MM.1S (cell line): ENCODE measurements at regions not wholly inside any gene's neighbourhood (a gene's known extent, or its start where the extent isn't known, plus 50 kb on each side); places are given as distances from the start of the nearest gene placed in this dataset.

Experiments
- DNase-seq: peaks from one replicate; pipeline ENCODE4 v3.0.0-alpha.2; 2015
- H2AFZ ChIP-seq: fragments of 300-600 bp; sonication (generic); 2 replicates; pipeline ENCODE4 v1.6.0; 2016; ENCODE audit warnings: antibody characterized with exemption, low read length
- H3F3A ChIP-seq: fragments of 300-600 bp; sonication (generic); 2 replicates; pipeline ENCODE4 v1.6.1; 2016; ENCODE audit warnings: mild to moderate bottlenecking, antibody characterized with exemption, low read length, moderate library complexity, mixed read lengths; ENCODE audit not compliant: insufficient read depth
- H3K27ac ChIP-seq: fragments of 300-600 bp; sonication (generic); 2 replicates; pipeline ENCODE4 v1.5.1; 2016; ENCODE audit warnings: mild to moderate bottlenecking, low read length
- H3K27me3 ChIP-seq: fragments of 300-600 bp; sonication (generic); replicated peaks from 2 replicates; pipeline ENCODE4 v1.6.0; 2016; ENCODE audit warnings: low read length; ENCODE audit not compliant: insufficient read depth
- H3K36me3 ChIP-seq: fragments of 300-600 bp; sonication (generic); replicated peaks from 2 replicates; pipeline ENCODE4 v1.6.1; 2016; ENCODE audit warnings: mild to moderate bottlenecking, low read length, mixed read lengths; ENCODE audit not compliant: insufficient read depth
- H3K4me1 ChIP-seq: fragments of 300-600 bp; sonication (generic); 2 replicates; pipeline ENCODE4 v1.6.1; 2016; ENCODE audit warnings: low read length, mixed read lengths
- H3K4me2 ChIP-seq: fragments of 300-600 bp; sonication (generic); 2 replicates; pipeline ENCODE4 v1.6.0; 2016; ENCODE audit warnings: low read depth, low read length
- H3K4me3 ChIP-seq: fragments of 300-600 bp; sonication (generic); 2 replicates; pipeline ENCODE4 v1.5.1; 2016; ENCODE audit warnings: low read length, mixed read lengths
- H3K79me2 ChIP-seq: fragments of 300-600 bp; sonication (generic); 2 replicates; pipeline ENCODE4 v1.6.1; 2016; ENCODE audit warnings: mixed run types, low read length, mixed read lengths
- H3K9ac ChIP-seq: fragments of 300-600 bp; sonication (generic); 2 replicates; pipeline ENCODE4 v1.6.1; 2016; ENCODE audit warnings: low read length, mixed read lengths
- H3K9me2 ChIP-seq: fragments of 300-600 bp; sonication (generic); replicated peaks from 2 replicates; pipeline ENCODE4 v1.6.1; 2016; ENCODE audit warnings: mild to moderate bottlenecking, low read length, mixed read lengths; ENCODE audit not compliant: insufficient read depth
- H3K9me3 ChIP-seq: fragments of 300-600 bp; sonication (generic); replicated peaks from 2 replicates; pipeline ENCODE4 v1.6.1; 2016; ENCODE audit warnings: mild to moderate bottlenecking, low read length, mixed read lengths; ENCODE audit not compliant: insufficient read depth
- H4K20me1 ChIP-seq: fragments of 300-600 bp; sonication (generic); 2 replicates; pipeline ENCODE4 v1.6.1; 2016; ENCODE audit warnings: mild to moderate bottlenecking, low read length, moderate library complexity, mixed read lengths; ENCODE audit not compliant: insufficient read depth
- EZH2 ChIP-seq: fragments of 300-600 bp; sonication (generic); optimal IDR thresholded peaks from 2 replicates; pipeline ENCODE3; 2017; ENCODE audit warnings: low read depth, mild to moderate bottlenecking, antibody characterized with exemption, low read length, mixed read lengths
- EZH2phosphoT487 ChIP-seq: fragments of 300-600 bp; sonication (generic); IDR thresholded peaks from 2 replicates; pipeline ENCODE4 v1.6.1; 2018; ENCODE audit warnings: antibody characterized with exemption, low read length
- TF ChIP-seq, protein P1 (sequence below): fragments of 300-600 bp; sonication (generic); IDR thresholded peaks from 2 replicates; pipeline ENCODE4 v1.5.1; 2016; ENCODE audit warnings: antibody characterized with exemption, low read length, mixed read lengths

DNA sequence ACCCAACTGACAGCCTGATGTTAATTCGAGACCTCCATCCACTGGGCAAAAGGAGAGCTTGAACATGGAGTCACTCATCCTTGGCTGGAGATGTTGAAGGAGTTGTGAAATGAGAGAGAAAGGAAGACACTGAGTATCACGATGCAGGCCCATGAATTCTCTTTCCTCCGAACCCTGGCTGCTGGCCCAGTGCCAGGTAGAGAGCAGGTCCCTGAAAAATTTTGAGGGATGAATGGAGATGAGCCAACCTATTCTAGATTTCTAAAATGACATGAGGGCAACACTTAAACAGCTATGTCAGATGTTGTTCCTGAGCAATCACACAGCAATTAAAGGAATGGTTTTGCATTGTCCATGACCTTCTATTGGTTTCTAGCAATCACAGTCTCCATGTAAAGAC lies 355.1 kb upstream of the ZMIZ1 start:
- H3K27me3 ChIP-seq = no peaks in the 10 kb centered on the region
- no peaks in the 10 kb centered on the region for H3F3A ChIP-seq
- no peak for TF ChIP-seq EZH2
- TF ChIP-seq, protein P1, sequence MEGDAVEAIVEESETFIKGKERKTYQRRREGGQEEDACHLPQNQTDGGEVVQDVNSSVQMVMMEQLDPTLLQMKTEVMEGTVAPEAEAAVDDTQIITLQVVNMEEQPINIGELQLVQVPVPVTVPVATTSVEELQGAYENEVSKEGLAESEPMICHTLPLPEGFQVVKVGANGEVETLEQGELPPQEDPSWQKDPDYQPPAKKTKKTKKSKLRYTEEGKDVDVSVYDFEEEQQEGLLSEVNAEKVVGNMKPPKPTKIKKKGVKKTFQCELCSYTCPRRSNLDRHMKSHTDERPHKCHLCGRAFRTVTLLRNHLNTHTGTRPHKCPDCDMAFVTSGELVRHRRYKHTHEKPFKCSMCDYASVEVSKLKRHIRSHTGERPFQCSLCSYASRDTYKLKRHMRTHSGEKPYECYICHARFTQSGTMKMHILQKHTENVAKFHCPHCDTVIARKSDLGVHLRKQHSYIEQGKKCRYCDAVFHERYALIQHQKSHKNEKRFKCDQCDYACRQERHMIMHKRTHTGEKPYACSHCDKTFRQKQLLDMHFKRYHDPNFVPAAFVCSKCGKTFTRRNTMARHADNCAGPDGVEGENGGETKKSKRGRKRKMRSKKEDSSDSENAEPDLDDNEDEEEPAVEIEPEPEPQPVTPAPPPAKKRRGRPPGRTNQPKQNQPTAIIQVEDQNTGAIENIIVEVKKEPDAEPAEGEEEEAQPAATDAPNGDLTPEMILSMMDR = no peak
- no peak for TF ChIP-seq EZH2phosphoT487
- no peak overlapping the region for H3K9ac ChIP-seq
- H3K4me1 ChIP-seq = no peaks in the 10 kb centered on the region
- no peak overlapping the region for H3K4me3 ChIP-seq
- no peaks in the 10 kb centered on the region for H4K20me1 ChIP-seq
- no peaks in the 10 kb centered on the region for H3K9me3 ChIP-seq
- no peak overlapping the region for H2AFZ ChIP-seq
- H3K4me2 ChIP-seq = no peak overlapping the region
- H3K9me2 ChIP-seq = no peaks in the 10 kb centered on the region
- no peak overlapping the region for H3K27ac ChIP-seq
- no peaks in the 10 kb centered on the region for H3K79me2 ChIP-seq
- no peaks in the 10 kb centered on the region for H3K36me3 ChIP-seq
- DNase-seq = no peak

DNA sequence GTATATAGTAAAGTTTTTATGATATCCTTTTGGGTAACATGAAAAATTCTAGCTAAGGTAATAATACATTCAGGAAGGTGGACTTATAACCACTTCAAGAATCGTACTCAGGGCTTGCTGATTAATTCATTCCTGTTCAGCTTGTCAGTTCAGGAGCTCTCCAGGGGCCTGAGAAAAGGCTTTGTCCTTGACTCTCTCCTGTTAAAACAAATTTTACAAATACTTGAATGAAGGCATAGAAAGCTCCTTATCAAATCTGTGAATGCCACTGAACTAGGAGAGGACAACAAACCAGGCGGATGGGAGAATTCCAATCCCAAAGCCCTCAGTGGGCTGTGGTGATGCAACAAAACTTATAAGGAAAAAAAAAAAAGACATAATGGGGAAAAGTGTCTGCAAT lies 354.5 kb upstream of the ZMIZ1 start:
- Histone ChIP-seq H3K9me2 (no peaks in the 10 kb centered on the region), H3K4me3 (no peak overlapping the region), H3K36me3 (no peaks in the 10 kb centered on the region), H3K4me2 (no peak overlapping the region), H3K9me3 (no peaks in the 10 kb centered on the region), H3K4me1 (no peaks in the 10 kb centered on the region), H2AFZ (no peak overlapping the region), H3K79me2 (no peaks in the 10 kb centered on the region), H3K9ac (no peak overlapping the region), H3K27me3 (no peaks in the 10 kb centered on the region), H3F3A (no peaks in the 10 kb centered on the region), H3K27ac (no peak overlapping the region), H4K20me1 (no peaks in the 10 kb centered on the region)
- TF ChIP-seq, protein P1 = no peak
- no peak for TF ChIP-seq EZH2
- no peak for TF ChIP-seq EZH2phosphoT487
- no peak for DNase-seq

DNA sequence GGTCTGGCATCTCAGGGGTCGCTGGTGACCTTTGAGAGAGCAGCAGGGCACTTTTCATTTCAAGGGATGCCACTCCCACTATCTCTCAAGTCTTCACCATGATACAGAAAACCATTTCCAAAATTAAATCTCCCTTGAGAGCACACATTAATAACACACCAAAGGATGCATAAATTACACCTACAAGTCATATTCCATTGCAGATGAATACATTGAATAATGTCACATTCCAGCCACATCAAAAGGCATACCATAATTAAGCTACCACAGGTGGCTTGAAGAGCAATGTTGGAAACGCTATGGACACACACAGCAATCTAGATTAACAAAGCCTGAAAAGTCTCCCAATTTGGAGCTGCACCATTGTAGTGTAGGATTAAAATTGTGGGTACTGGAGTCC lies 353.3 kb upstream of the ZMIZ1 start:
- no peaks in the 10 kb centered on the region for H3K36me3 ChIP-seq
- H3F3A ChIP-seq = no peaks in the 10 kb centered on the region
- H3K4me3 ChIP-seq = no peak overlapping the region
- no peaks in the 10 kb centered on the region for H3K79me2 ChIP-seq
- no peaks in the 10 kb centered on the region for H3K9me2 ChIP-seq
- H3K27me3 ChIP-seq = no peaks in the 10 kb centered on the region
- H2AFZ ChIP-seq = no peak overlapping the region
- DNase-seq = no peak
- no peaks in the 10 kb centered on the region for H3K4me1 ChIP-seq
- no peak overlapping the region for H3K4me2 ChIP-seq
- no peaks in the 10 kb centered on the region for H4K20me1 ChIP-seq
- no peaks in the 10 kb centered on the region for H3K9me3 ChIP-seq
- H3K27ac ChIP-seq = no peak overlapping the region
- TF ChIP-seq EZH2phosphoT487 = no peak
- no peak for TF ChIP-seq EZH2
- TF ChIP-seq, protein P1 = no peak
- no peak overlapping the region for H3K9ac ChIP-seq
